GM19023 (cell line): ENCODE measurements at regions not wholly inside any gene's neighbourhood (a gene's known extent, or its start where the extent isn't known, plus 50 kb on each side); places are given as distances from the start of the nearest gene placed in this dataset.

ENCODE experiments used
- ATAC-seq: cut with Tn5 transposase; IDR thresholded peaks from one replicate; pipeline ENCODE4 v1.9.1; 2021; ENCODE audit warnings: mild to moderate bottlenecking, moderate library complexity; ENCODE audit not compliant: unreplicated experiment

GRCh38 chr5:58357799-58358500 is 101.9 kb downstream of the PLK2 start:
- ATAC-seq = no peak

GRCh38 chr5:58357121-58357520 is 102.8 kb downstream of the PLK2 start:
- ATAC-seq = no peak

- ATAC-seq = no peak
These were observed 103.2 kb downstream of the PLK2 start for GRCh38 chr5:58356662-58357061.

- no peak for ATAC-seq
These were observed 105.1 kb downstream of the PLK2 start for GRCh38 chr5:58354827-58355226.

GRCh38 chr5:58353992-58354391 is 105.9 kb downstream of the PLK2 start:
- ATAC-seq = no peak

GRCh38 chr5:58351190-58351589 is 108.7 kb downstream of the PLK2 start:
- ATAC-seq = no peak

- no peak for ATAC-seq
These were observed 110.7 kb downstream of the PLK2 start for GRCh38 chr5:58348996-58349728.

GRCh38 chr5:58346041-58346440 is 113.8 kb downstream of the PLK2 start:
- no peak for ATAC-seq

GRCh38 chr5:58341476-58341875 is 118.4 kb downstream of the PLK2 start:
- no peak for ATAC-seq

- ATAC-seq = no peak
These were observed 124.4 kb downstream of the PLK2 start for GRCh38 chr5:58335518-58335917.

- no peak for ATAC-seq
These were observed 125.9 kb downstream of the PLK2 start for GRCh38 chr5:58334035-58334434.

- no peak for ATAC-seq
These were observed 129.1 kb downstream of the PLK2 start for GRCh38 chr5:58330781-58331180.

- no peak for ATAC-seq
These were observed 132.6 kb downstream of the PLK2 start for GRCh38 chr5:58327289-58327688.

- ATAC-seq = no peak
These were observed 133.9 kb downstream of the PLK2 start for GRCh38 chr5:58326022-58326421.

GRCh38 chr5:58322453-58322852 is 137.4 kb downstream of the PLK2 start:
- no peak for ATAC-seq

GRCh38 chr5:58318468-58318867 is 141.4 kb downstream of the PLK2 start:
- ATAC-seq = no peak

- no peak for ATAC-seq
These were observed 142.1 kb downstream of the PLK2 start for GRCh38 chr5:58317808-58318207.

GRCh38 chr5:58317009-58317408 is 142.9 kb downstream of the PLK2 start:
- ATAC-seq = no peak

GRCh38 chr5:58315794-58316193 is 144.1 kb downstream of the PLK2 start:
- no peak for ATAC-seq

GRCh38 chr5:58314356-58315210 is 145.3 kb downstream of the PLK2 start:
- ATAC-seq = no peak

GRCh38 chr5:58312299-58312698 is 147.6 kb downstream of the PLK2 start:
- ATAC-seq = no peak

GRCh38 chr5:58311526-58311925 is 148.4 kb downstream of the PLK2 start:
- ATAC-seq = no peak
